DMS79 treated with DMSO at 0.1 percent for 48 hours (cell line): ENCODE measurements at regions not wholly inside any gene's neighbourhood (a gene's known extent, or its start where the extent isn't known, plus 50 kb on each side); places are given as distances from the start of the nearest gene placed in this dataset.

Experiments used
- DNase-seq: peaks from one replicate; lab custom pipeline; 2025; lab: John Stamatoyannopoulos, UW

GRCh38 chr2:78439122-78439521 lies 586.4 kb upstream of the REG3G start:
- no peak for DNase-seq

- peak; percentile 39 for DNase-seq
Observed at GRCh38 chr2:78455586-78455985, 569.9 kb upstream of the REG3G start.

GRCh38 chr2:78457269-78457668 lies 568.2 kb upstream of the REG3G start:
- DNase-seq, result no peak

GRCh38 chr2:78465707-78466106 lies 559.8 kb upstream of the REG3G start:
- DNase-seq, result no peak

- no peak for DNase-seq
Observed at GRCh38 chr2:78476619-78477229, 548.8 kb upstream of the REG3G start.

GRCh38 chr2:78486565-78486964 lies 538.9 kb upstream of the REG3G start:
- peak; percentile 62 for DNase-seq

- DNase-seq, result no peak
Observed at GRCh38 chr2:78498125-78498524, 527.4 kb upstream of the REG3G start.

- DNase-seq, result no peak
Observed at GRCh38 chr2:78506301-78506700, 519.2 kb upstream of the REG3G start.

GRCh38 chr2:78521938-78522337 lies 503.6 kb upstream of the REG3G start:
- DNase-seq, result no peak

GRCh38 chr2:78532762-78533379 lies 492.6 kb upstream of the REG3G start:
- DNase-seq, result peak; percentile 46

- no peak for DNase-seq
Observed at GRCh38 chr2:78535395-78535794, 490.1 kb upstream of the REG3G start.

- DNase-seq, result no peak
Observed at GRCh38 chr2:78538322-78538721, 487.2 kb upstream of the REG3G start.

- no peak for DNase-seq
Observed at GRCh38 chr2:78540255-78540654, 485.2 kb upstream of the REG3G start.

- DNase-seq, result no peak
Observed at GRCh38 chr2:78541088-78541450, 484.4 kb upstream of the REG3G start.

- no peak for DNase-seq
Observed at GRCh38 chr2:78541451-78542267, 483.8 kb upstream of the REG3G start.

GRCh38 chr2:78546843-78547242 lies 478.7 kb upstream of the REG3G start:
- DNase-seq, result no peak

GRCh38 chr2:78549766-78550165 lies 475.7 kb upstream of the REG3G start:
- DNase-seq, result no peak

GRCh38 chr2:78553866-78554647 lies 471.4 kb upstream of the REG3G start:
- no peak for DNase-seq

- no peak for DNase-seq
Observed at GRCh38 chr2:78561876-78562275, 463.6 kb upstream of the REG3G start.

- no peak for DNase-seq
Observed at GRCh38 chr2:78564666-78565065, 460.8 kb upstream of the REG3G start.

- DNase-seq, result no peak
Observed at GRCh38 chr2:78568782-78569373, 456.6 kb upstream of the REG3G start.

- DNase-seq, result no peak
Observed at GRCh38 chr2:78576409-78576808, 449.1 kb upstream of the REG3G start.
